ENCODE measurements at regions not wholly inside any gene's neighbourhood (a gene's known extent, or its start where the extent isn't known, plus 50 kb on each side); places are given as distances from the start of the nearest gene placed in this dataset.
"Not testable (repeated sequence)": the region's sequence is repeated elsewhere in the genome, so short reads cannot be mapped to it uniquely, and the experiment has no call there.

- no peak for DNase-seq
These were observed 82.0 kb upstream of the PDZD8 start for GRCh38 chr10:117457071-117457810.

- DNase-seq: no peak
These were observed 80.1 kb upstream of the PDZD8 start for GRCh38 chr10:117455346-117455745.

GRCh38 chr10:117454502-117454901, 79.3 kb upstream of the PDZD8 start:
- no peak for DNase-seq

GRCh38 chr10:117453484-117453883, 78.2 kb upstream of the PDZD8 start:
- not testable (repeated sequence) for DNase-seq

GRCh38 chr10:117450940-117451339, 75.7 kb upstream of the PDZD8 start:
- DNase-seq: no peak

GRCh38 chr10:117449636-117450035, 74.4 kb upstream of the PDZD8 start:
- DNase-seq: no peak

GRCh38 chr10:117448802-117449201, 73.6 kb upstream of the PDZD8 start:
- no peak for DNase-seq

GRCh38 chr10:117445992-117446391, 70.8 kb upstream of the PDZD8 start:
- DNase-seq: no peak

- DNase-seq: no peak
These were observed 69.3 kb upstream of the PDZD8 start for GRCh38 chr10:117444497-117445040.

GRCh38 chr10:117443686-117444041, 68.4 kb upstream of the PDZD8 start:
- DNase-seq: no peak

GRCh38 chr10:117442944-117443685, 67.9 kb upstream of the PDZD8 start:
- DNase-seq: peak; percentile 47

- no peak for DNase-seq
These were observed 67.3 kb upstream of the PDZD8 start for GRCh38 chr10:117442521-117442920.

- no peak for DNase-seq
These were observed 66.7 kb upstream of the PDZD8 start for GRCh38 chr10:117441812-117442443.

- DNase-seq: no peak
These were observed 66.1 kb upstream of the PDZD8 start for GRCh38 chr10:117441361-117441760.

GRCh38 chr10:117439243-117439912, 64.1 kb upstream of the PDZD8 start:
- DNase-seq: no peak

GRCh38 chr10:117432866-117433265, 57.6 kb upstream of the PDZD8 start:
- no peak for DNase-seq

- no peak for DNase-seq
These were observed 55.9 kb upstream of the PDZD8 start for GRCh38 chr10:117431160-117431559.

GRCh38 chr10:117430535-117430934, 55.3 kb upstream of the PDZD8 start:
- not testable (repeated sequence) for DNase-seq

GRCh38 chr10:117429643-117430265, 54.5 kb upstream of the PDZD8 start:
- no peak for DNase-seq

GRCh38 chr10:117427356-117427755, 52.1 kb upstream of the PDZD8 start:
- DNase-seq: no peak

GRCh38 chr10:117425974-117426566, 50.8 kb upstream of the PDZD8 start:
- no peak for DNase-seq
